Eye (tissue), 1 donor: ENCODE measurements at regions not wholly inside any gene's neighbourhood (a gene's known extent, or its start where the extent isn't known, plus 50 kb on each side); places are given as distances from the start of the nearest gene placed in this dataset.

Experiments used
- DNase-seq: peaks from one replicate; pipeline ENCODE4 v3.0.0-alpha.2; 2015

DNA sequence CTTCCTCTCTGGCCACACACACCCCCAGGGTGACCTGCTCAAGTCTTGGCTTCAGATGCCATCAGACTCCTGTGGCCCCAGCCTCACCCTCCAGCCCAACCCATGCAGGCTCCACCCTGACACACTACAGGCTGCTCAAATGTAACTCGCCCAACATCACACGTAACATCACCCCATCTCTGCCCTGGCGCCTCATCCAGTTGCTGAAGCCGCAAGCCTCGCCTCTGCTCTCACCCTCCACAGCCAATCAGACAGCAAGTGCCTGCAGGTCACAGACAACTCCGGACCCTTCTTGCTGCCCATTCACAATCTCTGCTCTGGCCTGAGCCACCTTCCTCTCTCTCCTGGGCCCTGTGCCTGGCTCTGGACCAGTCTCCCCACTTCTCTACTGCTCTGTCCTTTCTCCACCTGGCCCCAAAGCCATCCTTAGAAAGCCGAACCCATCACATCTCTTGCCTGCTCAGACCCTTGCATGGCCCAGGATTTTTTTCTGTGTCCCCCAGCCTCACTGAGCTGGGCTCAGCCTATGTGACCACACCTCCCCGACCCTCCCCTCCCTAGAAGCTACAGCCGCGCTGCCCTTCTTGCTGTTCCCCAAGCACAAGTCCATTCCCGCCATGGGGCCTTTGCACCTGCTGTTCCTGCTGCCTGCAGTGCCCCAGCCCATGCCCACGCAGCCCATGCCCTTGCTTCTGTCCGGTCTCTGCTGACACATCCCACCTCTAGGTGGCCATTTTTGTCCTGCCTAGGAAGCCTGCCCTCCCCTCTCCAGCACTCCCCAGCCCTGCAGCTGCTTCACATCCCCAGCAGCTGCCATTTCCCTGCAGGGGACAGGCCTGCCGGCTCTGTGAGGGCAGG is 333.9 kb downstream of the CTTN start:
- DNase-seq: no peak

DNA sequence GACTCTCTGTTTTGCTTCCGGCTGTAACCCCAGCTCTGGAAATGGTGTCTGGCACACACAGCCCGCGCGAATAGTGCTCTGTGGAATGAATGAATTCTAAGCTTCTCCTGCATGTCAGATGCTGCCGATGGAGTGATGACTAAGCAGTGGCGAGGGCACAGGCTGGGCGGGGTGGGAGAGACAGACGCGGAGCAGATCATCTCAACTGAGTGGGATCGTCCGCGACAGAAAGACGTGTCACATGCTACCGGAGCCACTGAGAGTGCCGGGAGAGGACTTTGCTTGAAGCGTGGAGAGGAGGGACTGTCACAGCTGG is 334.5 kb downstream of the CTTN start:
- no peak for DNase-seq

DNA sequence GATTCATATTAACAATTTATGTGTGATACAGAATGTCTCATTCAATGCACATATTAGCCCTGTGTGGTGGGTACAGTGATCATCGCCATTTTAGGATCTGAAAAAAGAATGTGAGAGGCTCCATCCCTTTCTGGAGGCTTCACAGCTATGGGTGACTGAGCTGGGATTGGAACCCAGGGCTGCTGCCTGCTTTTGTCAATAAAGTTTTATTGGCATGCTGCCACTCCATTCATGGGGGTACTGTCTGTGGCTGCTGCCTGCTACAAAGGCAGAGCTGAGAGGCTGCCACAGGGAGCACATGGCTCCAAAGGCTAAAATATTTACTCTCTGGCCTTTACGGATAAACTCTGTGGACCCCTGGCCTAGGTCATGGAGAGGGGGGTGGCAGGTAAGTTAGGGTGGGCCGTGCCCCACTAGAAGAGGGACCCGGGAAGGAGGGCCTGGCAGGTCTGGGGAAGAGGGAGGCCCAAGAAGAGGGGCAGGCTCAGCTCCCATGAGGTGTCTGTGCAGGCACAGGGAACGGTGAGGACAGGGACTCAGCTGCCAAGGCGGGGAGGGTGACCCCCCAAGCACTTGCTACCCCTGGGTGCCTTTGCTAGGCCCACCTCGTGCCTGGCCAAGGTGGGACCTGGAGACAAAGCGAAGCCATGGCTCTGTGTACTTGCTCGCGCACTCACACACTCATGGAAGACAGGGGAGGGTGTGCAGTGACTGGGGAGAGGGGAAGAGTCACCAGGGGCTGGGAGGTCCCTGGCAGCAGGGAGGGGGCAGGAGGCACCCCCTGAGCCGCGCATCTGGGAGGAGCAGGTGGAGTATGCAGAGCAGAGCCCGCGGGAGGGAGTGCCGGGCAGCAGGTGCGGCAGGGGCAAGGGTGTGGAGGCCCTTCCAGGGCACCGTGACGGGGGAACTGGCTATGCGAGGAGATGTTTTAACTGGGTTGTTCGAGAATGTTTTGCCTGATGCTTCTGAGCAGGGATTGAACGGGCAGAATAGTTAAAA is 335.3 kb downstream of the CTTN start:
- no peak for DNase-seq

DNA sequence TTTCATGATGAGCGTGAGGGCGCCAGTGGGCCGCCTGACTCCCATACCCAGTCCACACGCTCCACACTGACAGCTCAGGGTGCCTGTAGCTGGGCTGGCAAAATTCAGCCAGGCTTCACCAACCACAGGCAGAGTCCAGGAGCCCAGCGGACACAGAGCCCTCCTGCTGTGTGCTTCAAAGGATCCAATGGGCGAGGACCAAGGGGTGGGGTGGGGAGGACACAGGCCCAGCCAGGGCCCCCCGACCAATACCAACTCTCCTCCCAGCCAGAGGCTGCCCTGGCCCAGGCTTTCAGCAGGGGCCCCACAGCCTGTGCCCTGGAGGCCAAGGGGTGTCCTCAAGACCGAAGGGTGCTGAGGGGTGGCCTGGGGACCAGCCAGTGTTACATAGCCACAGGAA is 336.1 kb downstream of the CTTN start:
- no peak for DNase-seq

DNA sequence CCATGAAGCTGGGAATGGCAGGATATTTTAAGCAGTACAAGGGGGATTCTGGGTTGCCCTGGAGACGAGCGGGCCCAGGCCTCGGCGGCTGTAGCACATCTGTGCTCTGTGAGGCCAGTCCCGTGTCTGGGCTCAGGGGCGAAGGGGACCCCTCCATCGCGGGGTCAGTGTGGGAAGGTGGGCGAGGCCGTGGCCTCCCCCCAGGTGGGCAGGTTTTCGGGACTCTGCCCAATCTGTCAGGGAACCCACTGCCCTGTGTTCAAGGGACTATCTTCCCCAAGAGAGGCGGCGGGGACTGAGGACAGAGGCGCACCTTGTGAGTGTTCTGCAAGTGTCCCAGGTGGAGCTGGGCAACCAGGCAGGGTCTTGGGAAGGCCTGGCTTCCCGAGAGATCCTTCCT is 336.6 kb downstream of the CTTN start:
- DNase-seq: no peak

DNA sequence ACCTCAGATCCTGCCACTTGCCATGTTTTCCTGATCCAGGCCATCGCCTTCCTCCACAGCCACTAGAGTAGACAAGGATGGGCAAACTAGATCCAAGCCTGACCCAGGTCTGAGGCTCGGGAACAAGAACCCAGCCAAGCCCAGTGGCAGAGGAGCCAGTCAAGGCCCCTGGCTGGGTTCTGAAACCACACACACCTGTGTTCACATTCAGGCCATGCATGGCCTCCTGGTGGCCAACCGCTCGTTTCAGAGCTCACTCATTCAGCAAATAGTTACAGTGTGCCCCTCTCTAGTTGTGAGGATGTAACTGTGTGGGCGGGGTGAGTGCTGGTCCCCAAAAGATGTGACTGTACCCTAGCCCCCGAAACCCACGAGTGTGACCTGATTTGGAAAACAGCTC is 337.6 kb downstream of the CTTN start:
- no peak for DNase-seq

DNA sequence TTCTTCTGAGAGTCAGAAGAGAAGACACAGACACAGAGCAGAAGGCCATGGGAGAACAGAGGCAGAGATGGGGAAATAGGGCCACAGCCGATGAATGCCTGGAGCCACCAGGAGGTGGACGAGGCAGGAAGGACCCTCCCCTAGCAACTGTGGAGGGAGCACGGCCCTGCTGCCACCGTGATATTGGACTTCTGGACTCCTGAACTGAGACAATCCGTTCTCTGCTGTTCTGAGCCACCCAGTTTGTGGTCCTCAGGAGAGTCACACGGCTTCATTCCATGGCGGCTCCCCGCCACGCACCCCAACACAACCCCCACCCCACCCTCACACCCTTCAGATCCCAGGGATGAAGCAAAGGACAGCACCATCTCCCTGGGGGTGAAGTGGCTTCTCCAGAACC is 338.1 kb downstream of the CTTN start:
- DNase-seq: no peak

DNA sequence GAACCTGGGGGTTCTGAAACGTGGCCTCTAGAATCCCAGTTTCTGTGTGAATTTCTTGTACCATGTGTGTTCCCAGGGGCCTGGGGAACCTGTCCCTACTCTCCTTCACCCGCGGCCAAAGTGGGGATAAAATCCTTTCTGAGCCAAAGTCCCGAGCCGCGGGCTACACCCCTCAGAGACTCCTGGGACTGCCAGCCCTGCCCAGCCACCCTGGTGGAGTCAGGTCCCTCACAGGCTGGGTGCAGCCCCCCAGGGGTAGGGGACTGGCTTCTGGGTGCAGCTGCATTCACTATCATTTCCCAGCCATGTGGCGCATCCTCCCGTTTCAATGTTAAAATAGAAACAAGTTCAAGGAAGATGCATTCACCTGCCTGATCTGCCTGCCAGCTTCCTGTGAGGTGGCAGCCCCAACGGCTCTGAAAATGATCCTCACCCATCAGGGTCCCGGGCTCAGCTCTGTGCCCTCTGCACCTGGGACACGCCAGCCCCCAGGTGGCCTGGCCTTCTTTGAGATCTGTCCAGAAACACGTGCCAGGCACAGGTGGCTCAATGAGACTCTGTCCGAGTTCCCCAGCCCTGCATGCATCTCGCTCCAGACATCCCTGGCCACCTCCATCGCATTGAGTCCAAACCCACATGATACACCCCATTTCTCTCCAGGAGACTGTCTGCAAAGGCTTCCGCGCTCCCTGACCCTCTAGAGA is 338.8 kb downstream of the CTTN start:
- no peak for DNase-seq

DNA sequence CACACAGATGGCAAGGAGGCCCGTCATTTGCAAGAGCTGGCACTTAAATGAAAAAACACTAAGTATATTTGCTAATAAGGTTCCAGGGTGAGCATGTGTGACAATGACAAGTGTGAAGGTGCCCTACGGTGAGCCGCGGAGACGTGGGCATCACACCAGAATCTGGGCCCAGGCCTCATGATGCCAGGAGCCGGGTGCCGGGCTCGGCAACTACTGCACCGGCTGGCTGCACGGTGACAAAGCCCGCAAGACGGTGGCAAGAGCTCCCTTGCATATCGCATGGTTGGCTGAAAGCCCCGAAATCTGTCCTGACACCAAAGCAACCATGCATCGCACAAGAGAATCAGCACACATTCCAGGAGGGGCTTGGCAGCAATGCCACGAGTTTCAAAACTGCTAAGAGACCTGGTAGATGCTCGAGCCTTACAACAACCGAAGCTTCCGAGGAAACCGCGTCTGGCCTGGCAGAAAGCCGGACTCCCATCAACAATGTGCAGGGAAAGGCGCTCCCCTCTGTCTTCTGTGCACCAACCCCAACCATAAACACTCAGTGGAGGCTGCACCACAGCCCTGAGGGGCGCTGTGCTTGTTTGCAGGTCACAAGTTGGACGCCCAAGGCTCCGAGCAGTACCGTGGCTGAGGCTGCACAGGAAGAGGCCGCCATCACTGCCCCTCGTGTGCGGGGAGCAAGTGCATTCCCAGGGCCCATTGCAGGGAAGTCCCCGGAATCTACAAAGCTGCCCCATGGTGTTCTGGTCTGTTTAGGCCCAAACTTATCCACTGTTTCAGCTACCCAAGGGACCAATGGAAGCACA is 339.7 kb downstream of the CTTN start:
- no peak for DNase-seq

DNA sequence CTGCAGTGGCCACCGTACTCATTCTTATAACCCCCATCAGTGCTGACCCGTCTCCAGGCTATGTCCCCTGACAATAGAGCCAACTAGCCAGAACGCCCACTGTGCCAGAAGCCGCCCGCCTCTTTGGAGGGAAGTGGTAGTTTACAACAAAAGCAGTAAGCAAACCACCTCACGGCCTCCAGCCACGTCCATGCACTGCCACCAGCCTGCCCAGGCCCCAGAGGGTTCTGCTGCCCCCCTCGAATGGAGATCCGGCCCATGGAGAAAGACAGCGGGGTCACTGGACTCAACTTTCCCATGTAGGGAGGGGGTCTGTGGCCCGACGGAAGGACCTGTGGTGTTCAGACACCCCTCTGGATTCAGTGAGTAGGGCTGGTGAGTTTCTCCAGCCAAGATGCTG is 340.3 kb downstream of the CTTN start:
- no peak for DNase-seq

DNA sequence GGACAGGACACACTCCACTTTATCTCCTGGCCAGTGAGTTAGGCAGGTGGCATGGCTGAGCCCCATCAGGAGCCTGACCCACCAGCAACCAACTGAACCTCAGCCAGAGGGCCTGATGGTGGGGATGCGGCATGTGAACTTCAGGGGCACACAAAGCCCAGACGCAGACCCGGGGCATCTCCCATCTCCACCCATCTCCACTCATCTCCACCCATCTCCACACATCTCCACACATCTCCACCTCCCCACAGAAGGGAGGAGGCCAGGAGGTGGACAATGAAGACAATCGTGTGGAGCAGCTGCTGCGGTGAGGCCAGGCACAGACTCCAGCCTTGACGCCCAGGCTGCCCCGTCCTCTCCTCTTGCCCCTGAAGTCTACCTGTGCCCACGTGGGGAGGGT is 340.8 kb downstream of the CTTN start:
- no peak for DNase-seq

DNA sequence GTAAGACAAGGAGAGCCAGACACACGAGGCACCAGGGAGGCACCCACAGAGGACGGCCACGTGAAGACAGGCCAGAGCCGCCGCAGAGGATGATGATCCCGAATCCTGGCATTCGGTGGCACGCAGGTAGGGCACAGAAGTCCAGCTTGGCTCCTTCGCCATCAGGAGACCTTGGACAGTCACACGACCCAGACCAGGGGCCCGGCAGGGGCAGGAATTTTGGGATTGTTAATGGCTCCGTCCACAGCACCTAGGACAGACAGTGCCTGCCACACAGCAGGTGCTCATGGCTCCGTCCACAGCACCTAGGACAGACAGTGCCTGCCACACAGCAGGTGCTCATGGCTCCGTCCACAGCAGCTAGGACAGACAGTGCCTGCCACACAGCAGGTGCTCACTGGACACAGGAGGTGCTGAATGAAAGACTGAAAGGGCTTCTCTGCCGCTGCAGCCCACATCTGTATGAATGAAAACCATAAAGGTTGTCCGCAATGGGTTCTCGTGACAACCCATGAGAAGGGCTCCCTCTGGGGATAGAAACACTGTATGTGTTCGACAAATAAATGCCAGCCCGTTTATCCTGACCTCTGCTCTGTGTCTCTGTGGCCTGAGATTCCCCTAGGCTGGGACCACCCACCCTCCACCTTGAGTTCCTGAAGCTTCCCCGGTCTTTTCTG is 341.6 kb downstream of the CTTN start:
- no peak for DNase-seq

DNA sequence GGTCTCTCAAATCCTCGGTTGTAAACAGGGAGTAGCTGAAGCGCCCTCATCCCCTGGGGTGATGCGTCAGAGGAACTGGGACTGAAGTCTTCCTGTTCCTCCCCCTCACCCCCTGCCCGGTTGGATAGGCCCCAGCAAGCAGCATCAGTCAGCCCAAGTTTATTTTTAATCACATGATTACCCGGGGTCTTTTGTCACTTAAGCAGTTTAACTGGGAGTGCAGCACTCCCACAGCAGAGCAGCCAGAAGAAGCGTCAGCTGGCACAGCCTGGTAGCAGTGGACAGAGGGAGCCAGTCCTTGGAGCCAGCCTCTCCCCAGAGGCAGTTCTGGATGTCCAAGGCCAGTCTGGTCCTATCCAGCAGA is 342.1 kb downstream of the CTTN start:
- DNase-seq: no peak

DNA sequence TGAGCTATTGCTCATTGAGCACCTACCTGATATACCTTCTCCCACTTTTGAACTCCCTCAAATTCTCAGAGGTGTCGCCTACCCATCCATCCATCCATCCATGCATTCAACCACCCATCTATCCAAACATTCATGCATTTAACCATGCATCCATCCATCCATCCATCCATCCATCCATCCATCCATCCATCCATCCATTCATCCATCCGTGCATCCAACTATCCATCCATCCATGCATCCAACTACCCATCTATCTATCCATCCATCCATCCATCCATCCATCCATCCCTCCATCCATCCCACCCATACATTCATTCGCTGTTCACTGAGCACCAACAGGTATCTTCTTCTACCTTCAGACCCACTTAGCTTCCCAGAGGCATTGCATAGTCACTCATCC is 342.8 kb downstream of the CTTN start:
- no peak for DNase-seq

DNA sequence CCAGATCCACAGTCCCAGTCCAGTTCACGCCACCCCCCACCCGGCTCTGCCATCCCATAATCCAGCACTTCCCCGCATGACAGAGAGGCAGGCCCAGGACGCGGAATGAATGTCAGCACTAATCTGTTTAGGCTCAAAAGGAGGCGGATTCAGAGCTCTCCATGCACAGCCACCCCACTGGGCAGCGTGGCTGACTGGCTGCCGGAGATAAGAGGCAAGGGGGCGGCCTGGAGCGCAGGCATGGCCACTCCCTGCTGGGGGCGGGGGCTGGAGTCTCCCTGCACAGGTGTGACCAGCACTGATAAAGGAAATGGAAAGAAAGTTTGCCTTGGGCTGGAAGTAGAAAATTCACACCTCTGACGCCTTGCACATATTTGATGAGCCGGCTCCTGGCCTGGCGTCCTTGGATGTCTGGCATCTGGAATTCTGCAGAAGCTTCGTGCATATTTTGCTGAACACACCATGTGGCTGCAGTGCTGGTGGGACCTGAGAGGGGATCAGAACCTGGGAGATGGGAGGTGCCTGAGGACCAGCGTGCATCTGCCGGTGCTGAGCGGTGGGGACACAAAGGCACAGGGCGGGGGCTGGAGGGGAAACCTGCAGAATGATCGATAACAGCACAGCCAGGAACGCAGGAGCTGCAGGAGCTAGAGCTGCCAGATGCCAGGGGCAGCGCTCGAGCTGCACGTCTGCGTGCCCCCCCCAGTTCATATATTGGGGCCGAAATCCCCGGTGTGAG is 344.4 kb downstream of the CTTN start:
- DNase-seq: peak; percentile 70

DNA sequence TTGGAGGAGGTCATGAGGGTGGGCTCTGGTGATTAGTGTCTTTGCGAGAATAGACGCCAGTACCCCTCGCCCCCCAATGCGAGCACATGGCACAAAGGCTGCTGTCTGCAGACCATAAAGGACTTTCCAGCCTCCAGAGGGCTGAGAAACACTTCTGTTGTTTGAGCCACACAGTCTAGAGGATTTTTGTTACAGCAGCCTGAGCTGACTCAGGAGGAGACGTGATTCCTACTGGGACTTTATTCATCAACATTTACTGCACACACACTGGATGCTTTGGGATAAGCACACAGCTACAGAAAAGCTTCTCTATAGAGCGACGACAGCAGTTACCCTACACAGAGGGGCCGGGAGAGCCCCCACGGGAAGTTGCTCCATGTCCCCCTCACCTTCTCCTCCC is 345.0 kb downstream of the CTTN start:
- no peak for DNase-seq

DNA sequence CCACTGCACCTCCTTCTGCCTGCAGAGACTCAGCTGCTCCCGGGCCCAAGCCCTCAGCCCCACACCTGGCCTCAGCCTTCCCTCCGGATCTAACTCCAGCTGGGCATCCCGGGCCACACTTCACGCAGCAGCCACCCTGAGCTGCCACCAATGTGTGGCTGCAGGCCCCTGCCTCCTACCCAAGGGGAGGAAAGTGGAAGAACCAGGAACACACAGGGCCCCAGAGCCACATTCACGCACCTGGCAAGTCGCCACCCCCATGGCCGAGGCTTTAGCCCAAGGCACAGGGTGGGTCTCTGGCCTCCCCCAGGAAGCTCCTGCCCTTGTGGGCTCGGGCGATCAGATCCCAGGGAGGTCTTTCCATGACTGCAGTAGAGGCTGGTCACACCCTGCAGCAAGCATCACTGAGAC is 345.6 kb downstream of the CTTN start:
- no peak for DNase-seq

DNA sequence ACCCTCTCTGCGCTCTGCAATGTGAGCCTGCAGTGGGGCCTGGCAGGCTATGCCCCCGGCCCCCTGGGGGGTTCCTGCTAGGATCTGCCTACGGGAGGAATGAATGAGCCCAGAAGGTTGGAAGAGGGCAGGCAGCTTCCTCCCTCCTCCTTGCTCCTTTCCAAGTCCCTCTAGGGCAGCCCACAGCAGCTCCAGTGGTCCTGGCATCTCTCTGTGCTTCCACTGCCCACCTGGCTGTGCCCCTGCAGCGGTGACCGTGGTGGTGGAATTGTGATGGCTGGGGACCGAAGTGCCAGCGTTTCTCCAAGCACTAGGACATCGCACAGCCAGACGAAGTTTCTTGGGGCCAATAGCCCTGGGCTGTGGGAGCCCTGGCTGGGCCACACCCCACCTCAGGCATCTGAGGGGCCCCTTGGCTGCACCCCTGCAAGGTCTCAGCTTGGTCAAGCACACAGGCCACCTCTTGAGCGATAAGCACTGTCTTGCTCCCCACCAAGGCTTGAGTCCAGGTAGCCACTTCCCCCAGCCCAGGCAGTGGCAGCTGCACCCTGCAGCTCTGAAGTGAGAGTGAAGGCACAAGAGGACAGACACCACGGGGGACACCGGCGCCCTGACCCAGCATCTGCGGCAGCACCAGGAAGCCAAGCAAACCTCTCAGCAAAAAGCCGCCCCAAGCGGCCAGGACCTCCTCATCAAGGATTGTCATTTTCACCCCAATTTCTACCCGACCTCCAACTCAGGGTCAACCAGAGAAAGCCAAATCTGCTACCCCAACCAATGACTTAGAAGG is 346.3 kb downstream of the CTTN start:
- no peak for DNase-seq

DNA sequence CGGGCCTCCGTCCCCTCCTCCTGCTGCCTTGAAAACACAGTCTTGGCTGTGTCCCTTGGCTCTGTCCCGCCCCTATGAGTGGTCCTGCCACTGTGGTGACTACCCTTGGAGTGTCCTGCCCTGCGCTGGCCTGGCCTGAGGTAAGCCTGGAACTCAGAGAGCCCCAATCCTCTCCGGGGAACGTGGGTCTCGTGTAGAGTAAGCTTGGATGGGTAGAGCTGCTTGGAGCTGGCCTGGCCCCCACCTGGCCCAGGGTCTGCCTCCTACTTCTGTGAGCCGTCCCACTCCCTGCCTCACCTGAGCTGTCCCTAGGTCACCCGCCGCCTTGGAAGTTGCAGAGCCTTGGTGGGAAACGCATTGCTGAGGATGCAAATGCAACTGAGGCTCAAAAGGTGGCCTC is 347.1 kb downstream of the CTTN start:
- no peak for DNase-seq

DNA sequence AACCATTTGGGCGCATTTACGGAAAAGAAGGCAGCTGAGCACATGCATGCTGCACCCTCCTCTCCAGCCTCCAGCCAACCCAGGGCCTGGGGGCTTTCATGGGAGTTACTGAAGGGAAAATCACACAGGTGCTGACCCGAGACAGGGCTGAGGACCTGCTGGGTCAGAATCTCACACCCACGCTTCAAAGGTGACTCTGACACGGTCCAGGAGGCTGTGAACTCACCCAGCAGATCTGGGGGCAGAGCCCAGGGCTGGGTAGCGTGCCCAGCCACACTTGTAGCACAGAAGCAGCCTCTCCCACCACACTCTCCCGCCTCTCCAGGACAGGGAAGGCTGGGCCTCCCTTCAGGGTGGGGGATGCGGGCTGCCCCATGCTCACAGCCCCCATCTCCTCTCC is 347.6 kb downstream of the CTTN start:
- no peak for DNase-seq

DNA sequence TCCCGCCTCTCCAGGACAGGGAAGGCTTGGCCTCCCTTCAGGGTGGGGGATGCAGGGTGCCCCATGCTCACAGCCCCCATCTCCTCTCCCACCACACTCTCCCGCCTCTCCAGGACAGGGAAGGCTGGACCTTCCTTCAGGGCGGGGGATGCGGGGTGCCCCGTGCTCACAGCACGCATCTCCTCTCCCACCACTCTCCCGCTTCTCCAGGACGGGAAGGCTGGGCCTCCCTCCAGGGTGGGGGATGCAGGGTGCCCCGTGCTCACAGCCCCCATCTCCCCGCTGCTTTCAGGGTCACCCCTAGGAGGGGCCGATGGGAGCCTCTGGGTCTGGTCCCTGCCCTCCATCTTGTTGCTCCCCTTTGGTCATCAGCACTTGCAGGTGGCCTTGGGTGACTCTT is 348.0 kb downstream of the CTTN start:
- DNase-seq: no peak
